ENCODE measurements at regions not wholly inside any gene's neighbourhood (a gene's known extent, or its start where the extent isn't known, plus 50 kb on each side); places are given as distances from the start of the nearest gene placed in this dataset.

DNA sequence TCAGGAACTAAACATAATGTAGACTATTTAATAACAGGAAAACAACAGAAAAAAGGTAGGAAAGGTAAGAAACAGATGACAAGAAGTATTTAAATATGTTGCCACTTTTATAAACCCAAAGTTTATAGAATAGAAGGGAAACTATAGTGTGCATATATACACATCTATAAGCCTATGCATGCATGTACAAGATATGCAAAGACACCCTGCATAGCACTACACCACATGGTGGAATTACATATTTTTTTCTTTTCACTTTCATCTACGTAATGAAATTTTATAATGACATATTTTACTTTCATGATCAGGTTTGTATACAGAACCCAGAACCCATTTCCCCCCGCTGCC, 136.8 kb downstream of the MEX3B start:
- TF ChIP-seq, protein P1, sequence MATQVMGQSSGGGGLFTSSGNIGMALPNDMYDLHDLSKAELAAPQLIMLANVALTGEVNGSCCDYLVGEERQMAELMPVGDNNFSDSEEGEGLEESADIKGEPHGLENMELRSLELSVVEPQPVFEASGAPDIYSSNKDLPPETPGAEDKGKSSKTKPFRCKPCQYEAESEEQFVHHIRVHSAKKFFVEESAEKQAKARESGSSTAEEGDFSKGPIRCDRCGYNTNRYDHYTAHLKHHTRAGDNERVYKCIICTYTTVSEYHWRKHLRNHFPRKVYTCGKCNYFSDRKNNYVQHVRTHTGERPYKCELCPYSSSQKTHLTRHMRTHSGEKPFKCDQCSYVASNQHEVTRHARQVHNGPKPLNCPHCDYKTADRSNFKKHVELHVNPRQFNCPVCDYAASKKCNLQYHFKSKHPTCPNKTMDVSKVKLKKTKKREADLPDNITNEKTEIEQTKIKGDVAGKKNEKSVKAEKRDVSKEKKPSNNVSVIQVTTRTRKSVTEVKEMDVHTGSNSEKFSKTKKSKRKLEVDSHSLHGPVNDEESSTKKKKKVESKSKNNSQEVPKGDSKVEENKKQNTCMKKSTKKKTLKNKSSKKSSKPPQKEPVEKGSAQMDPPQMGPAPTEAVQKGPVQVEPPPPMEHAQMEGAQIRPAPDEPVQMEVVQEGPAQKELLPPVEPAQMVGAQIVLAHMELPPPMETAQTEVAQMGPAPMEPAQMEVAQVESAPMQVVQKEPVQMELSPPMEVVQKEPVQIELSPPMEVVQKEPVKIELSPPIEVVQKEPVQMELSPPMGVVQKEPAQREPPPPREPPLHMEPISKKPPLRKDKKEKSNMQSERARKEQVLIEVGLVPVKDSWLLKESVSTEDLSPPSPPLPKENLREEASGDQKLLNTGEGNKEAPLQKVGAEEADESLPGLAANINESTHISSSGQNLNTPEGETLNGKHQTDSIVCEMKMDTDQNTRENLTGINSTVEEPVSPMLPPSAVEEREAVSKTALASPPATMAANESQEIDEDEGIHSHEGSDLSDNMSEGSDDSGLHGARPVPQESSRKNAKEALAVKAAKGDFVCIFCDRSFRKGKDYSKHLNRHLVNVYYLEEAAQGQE (IDR thresholded peaks at IDR 0.05; ENCODE audit: insufficient read depth in 1 of 2, low read depth in 2 of 2, low read length in 1 of 2): no peak
- TF ChIP-seq, protein P2, sequence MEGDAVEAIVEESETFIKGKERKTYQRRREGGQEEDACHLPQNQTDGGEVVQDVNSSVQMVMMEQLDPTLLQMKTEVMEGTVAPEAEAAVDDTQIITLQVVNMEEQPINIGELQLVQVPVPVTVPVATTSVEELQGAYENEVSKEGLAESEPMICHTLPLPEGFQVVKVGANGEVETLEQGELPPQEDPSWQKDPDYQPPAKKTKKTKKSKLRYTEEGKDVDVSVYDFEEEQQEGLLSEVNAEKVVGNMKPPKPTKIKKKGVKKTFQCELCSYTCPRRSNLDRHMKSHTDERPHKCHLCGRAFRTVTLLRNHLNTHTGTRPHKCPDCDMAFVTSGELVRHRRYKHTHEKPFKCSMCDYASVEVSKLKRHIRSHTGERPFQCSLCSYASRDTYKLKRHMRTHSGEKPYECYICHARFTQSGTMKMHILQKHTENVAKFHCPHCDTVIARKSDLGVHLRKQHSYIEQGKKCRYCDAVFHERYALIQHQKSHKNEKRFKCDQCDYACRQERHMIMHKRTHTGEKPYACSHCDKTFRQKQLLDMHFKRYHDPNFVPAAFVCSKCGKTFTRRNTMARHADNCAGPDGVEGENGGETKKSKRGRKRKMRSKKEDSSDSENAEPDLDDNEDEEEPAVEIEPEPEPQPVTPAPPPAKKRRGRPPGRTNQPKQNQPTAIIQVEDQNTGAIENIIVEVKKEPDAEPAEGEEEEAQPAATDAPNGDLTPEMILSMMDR (IDR thresholded peaks at IDR 0.05): no peak
